HCT116 (cell line): ENCODE measurements at regions not wholly inside any gene's neighbourhood (a gene's known extent, or its start where the extent isn't known, plus 50 kb on each side); places are given as distances from the start of the nearest gene placed in this dataset.

Source experiments
- ATAC-seq: fragments of 200-7000 bp; cut with Tn5 transposase; 2 replicates; pipeline ENCODE4 v1.9.1; 2020; ENCODE audit warnings: mild to moderate bottlenecking, moderate library complexity
- BruUV-seq: library from RNA; stranded (reverse); fragments of 400-500 nt; replicated peaks from 2 replicates; lab custom pipeline; 2021; lab: Mats Ljungman, UMichigan
- CTCF ChIA-PET: fragments of 300-600 bp; sonication (Branson Sonifier 250); formaldehyde crosslinking; loops from one replicate; lab custom pipeline; 2021; ENCODE audit warnings: antibody characterized with exemption; lab: Charles Lee
- POLR2A ChIA-PET: fragments of 300-600, 350-600 bp; sonication (Branson Sonifier 250); formaldehyde crosslinking; loops from one replicate; lab custom pipeline; 2021; ENCODE audit warnings: antibody characterized with exemption; lab: Charles Lee
- RAD21 ChIA-PET, 2 experiments: fragments of 300-600 bp; sonication (Branson Sonifier 250); formaldehyde crosslinking; loops; one replicate each; lab custom pipeline; 2023; ENCODE audit warnings: low total read pairs in 2 of 2; ENCODE audit not compliant: uncharacterized antibody in 2 of 2, unreplicated experiment in 2 of 2, low non-redundant PET in 1 of 2; lab: Charles Lee
- DNase-seq: peaks from one replicate; pipeline ENCODE4 v3.0.0-alpha.2; 2010; ENCODE audit warnings: low read depth, low spot score
- H2AFZ ChIP-seq: fragments of 200-600 bp; shearing (Covaris generic), sonication (generic); 2 replicates; pipeline ENCODE4 v1.6.1; 2017; ENCODE audit warnings: low read depth, mixed run types, mixed read lengths, antibody characterized with exemption, low read length; ENCODE audit not compliant: poor library complexity, severe bottlenecking
- H3K27ac ChIP-seq: 2 replicates; pipeline ENCODE4 v1.5.1; 2012; ENCODE audit warnings: low read depth, low read length
- H3K27me3 ChIP-seq: fragments of 200-600 bp; sonication (generic); 2 replicates; pipeline ENCODE4 v1.6.1; 2016; ENCODE audit warnings: mixed run types, low read length, mixed read lengths; ENCODE audit not compliant: insufficient read depth
- H3K36me3 ChIP-seq, 2 experiments: fragments of 200-500 bp in 1 of 2; fragments of 200-600 bp in 1 of 2; sonication (Bioruptor generic) in 1 of 2; sonication (generic) in 1 of 2; 2 replicates each; pipeline versions ENCODE4 v1.5.1 to v1.6.1; 2014 to 2016; ENCODE audit warnings: low read length in 2 of 2, inconsistent platforms in 1 of 2, mixed read lengths in 1 of 2, mixed run types in 1 of 2; ENCODE audit not compliant: insufficient read depth in 2 of 2, control insufficient read depth in 1 of 2
- H3K4me1 ChIP-seq, 2 experiments: fragments of 200-600 bp in 1 of 2; sonication (generic) in 1 of 2; 2 replicates each; pipeline versions ENCODE4 v1.5.1 to v1.6.1; 2012 to 2017; ENCODE audit warnings: low read length in 2 of 2, inconsistent platforms in 1 of 2, mild to moderate bottlenecking in 1 of 2, mixed read lengths in 1 of 2, mixed run types in 1 of 2, moderate library complexity in 1 of 2; ENCODE audit not compliant: insufficient read depth in 2 of 2, control insufficient read depth in 1 of 2
- H3K4me2 ChIP-seq: fragments of 200-600 bp; sonication (generic); 2 replicates; pipeline ENCODE4 v1.6.1; 2017; ENCODE audit warnings: mixed run types, low read length, mixed read lengths
- H3K4me3 ChIP-seq, 2 experiments: fragments of 200-600 bp in 1 of 2; sonication (generic) in 1 of 2; replicated peaks in 1 of 2; 2 replicates each; pipeline ENCODE4 v1.5.1; 2011 to 2016; ENCODE audit warnings: low read length in 2 of 2, control low read depth in 1 of 2, low read depth in 1 of 2, mild to moderate bottlenecking in 1 of 2, mixed read lengths in 1 of 2, mixed run types in 1 of 2
- H3K79me2 ChIP-seq: fragments of 200-600 bp; sonication (generic); 2 replicates; pipeline ENCODE4 v1.6.1; 2017; ENCODE audit warnings: mild to moderate bottlenecking, mixed run types, low read length, moderate library complexity, mixed read lengths; ENCODE audit not compliant: insufficient read depth
- H3K9ac ChIP-seq: fragments of 200-600 bp; sonication (generic); 2 replicates; pipeline ENCODE4 v1.6.1; 2016; ENCODE audit warnings: low read length, mixed read lengths
- H3K9me2 ChIP-seq: fragments of 200-600 bp; sonication (generic), shearing (Covaris generic); 2 replicates; pipeline ENCODE4 v1.6.1; 2017; ENCODE audit warnings: mixed run types, mild to moderate bottlenecking, moderate library complexity; ENCODE audit not compliant: insufficient read depth
- H3K9me3 ChIP-seq, 2 experiments: fragments of 200-500 bp in 1 of 2; fragments of 200-600 bp in 1 of 2; sonication (Bioruptor generic) in 1 of 2; sonication (generic) in 1 of 2; 2 replicates each; pipeline ENCODE4 v1.6.1; 2014 to 2017; ENCODE audit warnings: low read length in 2 of 2, mixed read lengths in 2 of 2, inconsistent platforms in 1 of 2, low read depth in 1 of 2, mild to moderate bottlenecking in 1 of 2, mixed run types in 1 of 2, moderate library complexity in 1 of 2; ENCODE audit not compliant: control insufficient read depth in 1 of 2, insufficient read depth in 1 of 2
- H4K20me1 ChIP-seq: fragments of 200-600 bp; sonication (generic), shearing (Covaris generic); 2 replicates; pipeline ENCODE4 v1.6.1; 2017; ENCODE audit warnings: mixed run types, mild to moderate bottlenecking, moderate library complexity; ENCODE audit not compliant: insufficient read depth
- ATF3 ChIP-seq: IDR thresholded peaks from 2 replicates; pipeline ENCODE4 v1.6.1; 2012
- CEBPB ChIP-seq: IDR thresholded peaks from 2 replicates; pipeline ENCODE4 v1.6.1; 2012; ENCODE audit warnings: low read depth
- ELF1 ChIP-seq: IDR thresholded peaks from 2 replicates; pipeline ENCODE4 v1.6.1; 2012; ENCODE audit warnings: low read depth, borderline replicate concordance
- EZH2phosphoT487 ChIP-seq: fragments of 200-600 bp; IDR thresholded peaks from 2 replicates; pipeline ENCODE4 v1.6.1; 2018; ENCODE audit warnings: antibody characterized with exemption, borderline replicate concordance
- POLR2A ChIP-seq: IDR thresholded peaks from 2 replicates; pipeline ENCODE4 v1.7.0; 2011; ENCODE audit warnings: borderline replicate concordance; ENCODE audit not compliant: insufficient read depth, insufficient read length; ENCODE audit errors: extremely low read depth
- RAD21 ChIP-seq: IDR thresholded peaks from 2 replicates; pipeline ENCODE4 v1.6.1; 2012; ENCODE audit warnings: low read depth, mild to moderate bottlenecking
- REST ChIP-seq: IDR thresholded peaks from 2 replicates; pipeline ENCODE4 v1.6.1; 2012; ENCODE audit warnings: low read depth
- SIN3A ChIP-seq: IDR thresholded peaks from 2 replicates; pipeline ENCODE4 v1.6.1; 2012; ENCODE audit warnings: low read depth
- SP1 ChIP-seq: IDR thresholded peaks from 2 replicates; pipeline ENCODE4 v1.6.1; 2012; ENCODE audit warnings: low read depth
- TCF7L2 ChIP-seq: IDR thresholded peaks from 2 replicates; pipeline ENCODE4 v1.7.0; 2011; ENCODE audit warnings: borderline replicate concordance, inconsistent platforms; ENCODE audit not compliant: insufficient read depth, insufficient read length; ENCODE audit errors: extremely low read depth
- YY1 ChIP-seq: IDR thresholded peaks from 2 replicates; pipeline ENCODE4 v1.6.1; 2011; ENCODE audit warnings: low read length, low read depth, moderate library complexity, mild to moderate bottlenecking; ENCODE audit not compliant: insufficient replicate concordance; ENCODE audit errors: extremely low read depth
- ZNF274 ChIP-seq: fragments of 200-500 bp; sonication (Bioruptor generic); IDR thresholded peaks from 2 replicates; pipeline ENCODE4 v1.6.1; 2014; ENCODE audit warnings: mild to moderate bottlenecking, low read depth, low read length, inconsistent platforms
- intact Hi-C: fragments of 100-400 bp; cut with micrococcal nuclease; formaldehyde crosslinking; loops from 2 replicates; pipeline ENCODE4 v1.10.0; 2022
- TF ChIP-seq, protein P1 (sequence below), 3 experiments: fragments of 200-600 bp in 1 of 3; sonication (generic) in 1 of 3; IDR thresholded peaks in 2 of 3; conservative IDR thresholded peaks in 1 of 3; 2 replicates each; pipeline ENCODE4 v1.5.1; 2012 to 2017; ENCODE audit warnings: low read depth in 2 of 3, low read length in 2 of 3, antibody characterized with exemption in 1 of 3, borderline replicate concordance in 1 of 3, control low read depth in 1 of 3, mild to moderate bottlenecking in 1 of 3, mixed read lengths in 1 of 3, mixed run types in 1 of 3, moderate library complexity in 1 of 3; ENCODE audit not compliant: insufficient read depth in 1 of 3
- TF ChIP-seq, protein P2 (sequence below): IDR thresholded peaks from 2 replicates; pipeline ENCODE4 v1.6.1; 2012
- TF ChIP-seq, protein P3 (sequence below): IDR thresholded peaks from 2 replicates; pipeline ENCODE4 v1.6.1; 2011; ENCODE audit warnings: mild to moderate bottlenecking, low read length, moderate library complexity; ENCODE audit not compliant: insufficient replicate concordance; ENCODE audit errors: extremely low read depth

GRCh38 chr4:141573678-141574077, 62.7 kb upstream of the IL15 start:
- Histone ChIP-seq H3K27ac (no peak overlapping the region), H3K36me3 (no peaks in the 10 kb centered on the region), H3K4me2 (no peak overlapping the region), H2AFZ (no peak overlapping the region), H3K4me1 (no peaks in the 10 kb centered on the region), H3K9me2 (no peaks in the 10 kb centered on the region), H4K20me1 (no peaks in the 10 kb centered on the region), H3K27me3 (no peaks in the 10 kb centered on the region), H3K9me3 (no peaks in the 10 kb centered on the region), H3K79me2 (no peaks in the 10 kb centered on the region), H3K9ac (no peak overlapping the region), H3K4me3 (no peak overlapping the region)
- ATAC-seq (no peak), DNase-seq (no peak)
- BruUV-seq: no TSS peak
- RAD21 ChIA-PET: no interaction called here
- POLR2A ChIA-PET: no interaction called here
- intact Hi-C loops: no loop called here
- TF ChIP-seq RAD21: no peak
- no peak for TF ChIP-seq SP1
- TF ChIP-seq, protein P1, sequence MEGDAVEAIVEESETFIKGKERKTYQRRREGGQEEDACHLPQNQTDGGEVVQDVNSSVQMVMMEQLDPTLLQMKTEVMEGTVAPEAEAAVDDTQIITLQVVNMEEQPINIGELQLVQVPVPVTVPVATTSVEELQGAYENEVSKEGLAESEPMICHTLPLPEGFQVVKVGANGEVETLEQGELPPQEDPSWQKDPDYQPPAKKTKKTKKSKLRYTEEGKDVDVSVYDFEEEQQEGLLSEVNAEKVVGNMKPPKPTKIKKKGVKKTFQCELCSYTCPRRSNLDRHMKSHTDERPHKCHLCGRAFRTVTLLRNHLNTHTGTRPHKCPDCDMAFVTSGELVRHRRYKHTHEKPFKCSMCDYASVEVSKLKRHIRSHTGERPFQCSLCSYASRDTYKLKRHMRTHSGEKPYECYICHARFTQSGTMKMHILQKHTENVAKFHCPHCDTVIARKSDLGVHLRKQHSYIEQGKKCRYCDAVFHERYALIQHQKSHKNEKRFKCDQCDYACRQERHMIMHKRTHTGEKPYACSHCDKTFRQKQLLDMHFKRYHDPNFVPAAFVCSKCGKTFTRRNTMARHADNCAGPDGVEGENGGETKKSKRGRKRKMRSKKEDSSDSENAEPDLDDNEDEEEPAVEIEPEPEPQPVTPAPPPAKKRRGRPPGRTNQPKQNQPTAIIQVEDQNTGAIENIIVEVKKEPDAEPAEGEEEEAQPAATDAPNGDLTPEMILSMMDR (IDR thresholded peaks at IDR 0.05 in 2 of 3, conservative IDR thresholded peaks at IDR 0.05 in 1 of 3; ENCODE audit: borderline replicate concordance in 1 of 3, insufficient read depth in 1 of 3, low read depth in 2 of 3, low read length in 2 of 3): no peak
- TF ChIP-seq SIN3A: no peak
- TF ChIP-seq ZNF274: no peak
- TF ChIP-seq TCF7L2: no peak
- no peak for TF ChIP-seq POLR2A
- no peak for TF ChIP-seq REST
- TF ChIP-seq, protein P2, sequence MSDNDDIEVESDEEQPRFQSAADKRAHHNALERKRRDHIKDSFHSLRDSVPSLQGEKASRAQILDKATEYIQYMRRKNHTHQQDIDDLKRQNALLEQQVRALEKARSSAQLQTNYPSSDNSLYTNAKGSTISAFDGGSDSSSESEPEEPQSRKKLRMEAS: no peak
- TF ChIP-seq CEBPB: no peak
- no peak for TF ChIP-seq YY1
- no peak for TF ChIP-seq EZH2phosphoT487
- TF ChIP-seq ELF1: no peak
- no peak for TF ChIP-seq ATF3
- TF ChIP-seq, protein P3, sequence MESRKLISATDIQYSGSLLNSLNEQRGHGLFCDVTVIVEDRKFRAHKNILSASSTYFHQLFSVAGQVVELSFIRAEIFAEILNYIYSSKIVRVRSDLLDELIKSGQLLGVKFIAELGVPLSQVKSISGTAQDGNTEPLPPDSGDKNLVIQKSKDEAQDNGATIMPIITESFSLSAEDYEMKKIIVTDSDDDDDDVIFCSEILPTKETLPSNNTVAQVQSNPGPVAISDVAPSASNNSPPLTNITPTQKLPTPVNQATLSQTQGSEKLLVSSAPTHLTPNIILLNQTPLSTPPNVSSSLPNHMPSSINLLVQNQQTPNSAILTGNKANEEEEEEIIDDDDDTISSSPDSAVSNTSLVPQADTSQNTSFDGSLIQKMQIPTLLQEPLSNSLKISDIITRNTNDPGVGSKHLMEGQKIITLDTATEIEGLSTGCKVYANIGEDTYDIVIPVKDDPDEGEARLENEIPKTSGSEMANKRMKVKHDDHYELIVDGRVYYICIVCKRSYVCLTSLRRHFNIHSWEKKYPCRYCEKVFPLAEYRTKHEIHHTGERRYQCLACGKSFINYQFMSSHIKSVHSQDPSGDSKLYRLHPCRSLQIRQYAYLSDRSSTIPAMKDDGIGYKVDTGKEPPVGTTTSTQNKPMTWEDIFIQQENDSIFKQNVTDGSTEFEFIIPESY: no peak
- CTCF ChIA-PET: no interaction called here
